Activated T-cell treated with anti-CD3 and anti-CD28 coated beads for 4 hours (primary cell): ENCODE measurements at regions not wholly inside any gene's neighbourhood (a gene's known extent, or its start where the extent isn't known, plus 50 kb on each side); places are given as distances from the start of the nearest gene placed in this dataset.

ENCODE experiments used
- DNase-seq: peaks from one replicate; pipeline ENCODE4 v3.0.0-alpha.2; 2020

GRCh38 chr2:195027947-195028346 is 629.1 kb upstream of the SLC39A10 start:
- no peak for DNase-seq

- no peak for DNase-seq
These were observed 630.8 kb upstream of the SLC39A10 start for GRCh38 chr2:195026261-195026660.

- DNase-seq: no peak
These were observed 634.6 kb upstream of the SLC39A10 start for GRCh38 chr2:195022508-195022830.

GRCh38 chr2:195021711-195022507 is 635.1 kb upstream of the SLC39A10 start:
- DNase-seq: no peak

DNA sequence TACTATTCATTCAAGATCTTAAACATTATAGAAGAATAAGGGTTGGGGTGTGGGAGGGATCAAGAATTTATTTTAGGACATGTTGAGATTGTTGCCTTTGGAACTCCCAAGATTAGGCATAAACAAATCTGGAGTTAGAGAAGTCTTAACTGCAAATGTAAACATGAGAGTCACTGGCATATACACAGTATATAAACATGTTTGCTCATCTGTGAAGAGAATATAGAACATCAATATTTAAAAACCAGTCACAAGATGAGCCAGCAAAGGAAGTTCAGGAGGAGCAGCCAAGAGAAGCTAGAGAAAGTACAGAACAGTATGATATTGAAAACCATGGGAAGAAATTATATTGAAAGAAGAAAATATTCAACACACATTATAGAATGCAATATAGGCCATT is 638.6 kb upstream of the SLC39A10 start:
- no peak for DNase-seq

DNA sequence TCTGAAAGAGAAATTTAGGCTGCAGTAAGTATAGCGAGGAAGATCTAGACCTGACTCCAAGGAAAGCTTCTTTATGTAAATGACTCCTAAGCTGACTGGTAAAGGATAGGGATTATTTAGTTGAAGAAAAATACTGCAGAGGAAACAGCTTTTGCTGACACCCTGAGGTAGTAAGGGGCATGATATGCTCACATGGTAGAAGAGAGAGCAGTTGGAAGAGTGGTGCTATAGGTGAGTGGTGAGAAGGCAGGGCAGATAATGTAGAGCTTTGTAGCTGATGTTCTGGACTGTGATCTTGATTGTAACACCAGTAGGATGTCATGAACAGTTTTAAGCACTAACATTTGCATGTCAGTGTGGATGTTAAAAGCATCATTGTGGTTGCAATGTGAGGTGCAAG is 639.1 kb upstream of the SLC39A10 start:
- DNase-seq: no peak

GRCh38 chr2:195016841-195017240 is 640.2 kb upstream of the SLC39A10 start:
- DNase-seq: no peak

DNA sequence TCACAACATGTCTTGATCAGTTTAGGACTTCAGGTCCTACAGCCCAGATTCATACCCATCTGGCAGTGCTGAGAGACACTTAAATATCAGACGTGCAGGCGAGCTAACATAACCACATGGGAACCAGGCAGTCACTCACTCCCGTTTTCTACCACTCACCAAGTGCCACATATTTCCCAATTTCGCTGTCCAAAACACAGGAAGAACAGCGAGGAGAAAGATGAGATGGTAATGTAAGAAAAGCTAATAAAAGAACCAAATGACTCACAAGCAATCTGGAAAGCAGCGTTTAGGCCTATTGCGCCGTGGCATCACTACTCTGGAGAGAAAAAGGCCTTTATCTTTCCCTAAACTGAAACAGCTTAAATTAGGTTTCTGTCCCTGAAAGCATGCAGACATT is 647.8 kb upstream of the SLC39A10 start:
- no peak for DNase-seq

GRCh38 chr2:195006856-195007255 is 650.2 kb upstream of the SLC39A10 start:
- no peak for DNase-seq

DNA sequence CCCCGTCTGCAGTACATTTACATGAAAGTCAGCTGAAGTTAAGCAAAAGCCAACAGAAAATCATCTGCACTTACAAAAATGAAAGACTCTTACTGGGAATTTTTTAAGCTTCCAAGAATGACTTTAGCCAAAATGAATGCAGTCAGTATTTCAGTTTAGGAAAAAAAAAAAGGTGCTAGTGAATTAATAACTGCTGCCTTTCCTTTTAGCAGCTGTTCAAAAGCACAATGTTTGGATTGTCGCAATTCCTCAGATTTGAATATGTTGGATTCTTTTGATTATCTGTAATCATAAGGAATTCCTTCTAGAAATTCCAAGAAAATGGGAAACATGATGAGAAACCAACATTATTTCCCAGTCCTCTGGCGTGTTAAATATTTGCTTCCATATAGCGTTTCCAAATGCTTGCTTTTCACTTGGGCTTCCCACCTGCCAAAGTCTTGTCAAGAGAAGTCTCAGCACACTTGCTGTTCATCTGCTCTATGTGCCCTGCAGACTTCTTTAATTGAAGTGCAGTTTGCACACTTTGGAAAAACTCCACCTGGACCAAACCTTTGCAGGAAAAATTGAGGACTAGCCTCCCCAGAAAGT is 653.0 kb upstream of the SLC39A10 start:
- DNase-seq: no peak

DNA sequence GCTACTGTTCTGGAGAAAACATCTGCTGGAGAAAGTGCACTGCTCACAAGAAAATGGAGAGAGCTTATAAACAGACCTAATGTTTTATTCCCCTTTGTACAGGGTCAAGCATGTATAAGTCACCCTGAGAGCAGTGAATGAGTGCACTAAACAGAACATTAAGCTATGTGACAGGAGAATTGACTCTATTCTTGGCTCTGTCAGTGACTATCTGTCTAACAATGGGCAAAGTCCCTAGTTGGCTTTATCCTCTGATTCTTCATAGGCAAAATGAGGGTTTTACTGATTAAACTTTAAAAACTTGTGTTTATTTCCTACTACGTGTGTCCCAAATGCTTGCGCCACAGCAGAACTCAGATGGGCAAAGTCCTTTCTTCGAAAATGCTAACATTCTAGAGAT is 655.1 kb upstream of the SLC39A10 start:
- DNase-seq: no peak

DNA sequence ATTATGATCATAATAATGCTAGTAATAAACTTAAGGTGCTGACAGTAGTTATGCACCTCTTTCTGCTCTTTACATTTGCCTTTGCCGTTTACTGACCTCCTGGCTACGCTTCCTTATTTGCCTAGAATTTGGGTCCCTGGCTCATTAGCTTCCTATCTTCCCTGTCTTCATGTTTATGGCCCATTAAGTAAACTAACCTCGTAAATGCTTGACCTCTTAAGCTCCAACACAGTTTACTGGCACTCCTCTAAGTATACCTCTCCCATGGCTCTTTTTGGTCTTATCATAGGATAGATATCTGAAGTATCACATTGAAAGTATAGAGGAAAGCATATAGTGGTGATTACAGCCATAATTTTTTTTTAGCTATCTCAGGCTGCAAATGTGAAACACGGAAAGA is 657.3 kb upstream of the SLC39A10 start:
- DNase-seq: no peak

DNA sequence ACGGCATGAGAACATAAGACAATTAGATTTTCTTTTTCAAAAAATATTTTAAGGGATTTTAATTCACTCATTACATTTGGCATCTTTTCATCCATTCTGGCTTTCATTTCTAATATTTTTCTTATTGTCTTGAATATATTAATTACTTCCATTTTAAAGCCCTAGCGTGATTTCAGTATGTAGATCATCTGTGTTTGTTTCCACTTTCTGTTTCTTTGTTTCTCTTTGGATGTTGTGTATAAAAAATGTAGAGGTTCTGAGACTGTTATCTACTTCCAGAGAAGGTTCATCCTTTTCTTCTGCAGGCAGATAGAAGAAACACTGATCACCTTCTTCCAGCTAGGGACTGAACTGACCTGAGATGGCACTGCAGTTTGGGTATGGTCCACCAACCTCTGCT is 664.4 kb upstream of the SLC39A10 start:
- no peak for DNase-seq

GRCh38 chr2:194985258-194985657 is 671.8 kb upstream of the SLC39A10 start:
- no peak for DNase-seq

GRCh38 chr2:194962254-194962653 is 694.8 kb upstream of the SLC39A10 start:
- no peak for DNase-seq

DNA sequence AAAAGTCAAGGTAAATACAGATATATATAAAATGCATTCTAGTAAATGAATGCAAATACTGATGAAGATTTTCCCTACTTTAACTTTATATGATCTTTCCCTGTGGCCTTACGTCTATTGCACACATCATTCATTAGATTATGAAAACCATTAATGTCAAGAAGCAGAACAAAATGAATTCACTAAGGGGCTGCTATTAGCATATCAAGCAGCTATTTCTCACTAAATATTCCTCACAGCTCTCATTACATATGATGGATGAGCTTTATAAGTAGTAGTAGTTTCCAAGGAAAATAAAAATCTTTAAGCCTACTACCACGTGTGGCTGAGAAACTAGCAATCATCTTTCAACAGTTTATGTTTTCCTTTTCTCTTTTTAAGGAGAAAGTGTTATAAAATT is 702.8 kb upstream of the SLC39A10 start:
- DNase-seq: no peak

GRCh38 chr2:194946826-194947225 is 710.2 kb upstream of the SLC39A10 start:
- DNase-seq: no peak

GRCh38 chr2:194938066-194938465 is 719.0 kb upstream of the SLC39A10 start:
- no peak for DNase-seq

- no peak for DNase-seq
These were observed 729.5 kb upstream of the SLC39A10 start for GRCh38 chr2:194927489-194927888.

GRCh38 chr2:194926873-194927272 is 730.2 kb upstream of the SLC39A10 start:
- no peak for DNase-seq

DNA sequence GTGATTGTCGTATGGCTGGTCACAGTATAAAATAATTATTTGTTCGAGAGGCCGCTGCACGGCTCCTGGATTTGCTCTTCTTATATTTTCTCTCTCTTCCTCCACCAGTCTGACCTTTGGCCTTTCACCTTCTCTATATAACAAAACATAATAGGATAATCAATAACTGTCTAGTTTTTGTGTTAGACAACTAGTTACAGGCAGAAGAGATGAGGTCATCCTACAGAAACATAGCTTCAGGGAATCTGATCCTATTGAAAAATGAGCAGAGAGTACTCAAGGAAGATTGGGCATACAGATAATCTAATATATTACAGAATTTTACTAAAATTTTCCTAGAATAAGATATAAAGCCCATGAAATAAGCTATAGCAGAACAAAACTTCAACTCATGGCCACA is 731.3 kb upstream of the SLC39A10 start:
- DNase-seq: no peak

- DNase-seq: no peak
These were observed 739.5 kb upstream of the SLC39A10 start for GRCh38 chr2:194917519-194917918.

DNA sequence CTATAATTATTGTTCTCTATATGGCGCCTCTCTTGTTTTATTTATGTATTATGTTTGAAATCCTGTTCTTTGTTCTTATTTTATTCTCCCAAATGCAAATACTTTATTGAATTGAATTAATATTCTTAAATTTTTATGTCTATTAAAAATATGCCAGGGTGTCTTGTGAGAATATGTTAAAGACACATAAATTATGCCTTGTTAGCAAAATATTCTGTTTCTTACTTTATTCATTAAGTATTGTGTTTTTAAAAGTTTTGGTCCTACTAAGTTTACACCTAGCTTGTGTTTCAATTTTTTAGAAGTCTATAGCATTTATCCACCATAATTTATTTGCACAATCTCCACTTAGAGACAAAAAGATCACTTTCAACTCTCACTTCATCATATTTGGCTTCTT is 741.5 kb upstream of the SLC39A10 start:
- DNase-seq: no peak

DNA sequence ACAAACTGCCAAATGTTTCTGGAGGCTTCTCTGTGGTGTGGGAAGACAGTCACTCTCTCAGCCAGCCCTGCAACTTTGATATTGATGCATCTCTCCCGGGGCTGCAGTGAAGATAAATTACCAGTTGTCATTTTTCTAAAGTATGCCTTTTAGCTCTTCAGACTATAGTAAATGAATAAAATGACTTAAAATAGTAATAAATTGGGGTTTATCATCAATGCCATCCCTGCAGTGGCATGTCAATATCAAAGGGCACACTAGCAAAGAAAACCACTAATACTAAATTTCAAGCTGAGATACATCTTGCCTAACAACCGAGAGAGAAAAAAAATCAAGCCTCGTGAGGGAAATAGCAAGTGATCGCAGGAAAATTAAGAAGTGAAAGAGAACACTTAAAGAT is 749.5 kb upstream of the SLC39A10 start:
- DNase-seq: no peak

DNA sequence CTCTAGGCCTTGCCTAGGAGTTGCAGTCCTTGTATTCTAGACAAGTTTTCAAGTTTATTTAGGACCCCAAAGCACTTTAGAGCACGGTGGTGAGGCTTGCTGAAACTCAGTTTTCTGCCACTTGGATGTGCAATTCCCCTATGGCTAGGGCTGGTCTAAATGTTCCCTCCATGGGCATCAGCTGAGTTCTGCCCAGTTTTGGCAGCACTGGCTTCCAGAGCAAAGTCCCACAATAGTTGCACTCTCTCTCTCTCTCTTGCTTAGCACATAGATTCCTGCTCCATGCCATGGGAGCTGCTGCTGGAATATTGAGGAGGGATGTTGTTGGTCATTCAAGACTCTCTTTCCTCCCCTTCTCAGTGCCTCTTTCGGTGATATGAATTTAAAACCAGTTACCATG is 760.2 kb upstream of the SLC39A10 start:
- no peak for DNase-seq
